ENCODE measurements at regions not wholly inside any gene's neighbourhood (a gene's known extent, or its start where the extent isn't known, plus 50 kb on each side); places are given as distances from the start of the nearest gene placed in this dataset.

- DNase-seq (ENCODE audit: low read depth, low spot score): peak; percentile 60
- H3K9ac ChIP-seq (ENCODE audit: control insufficient read depth, insufficient read depth, low read length): no peak overlapping the region
- no peaks in the 10 kb centered on the region for H3K36me3 ChIP-seq (ENCODE audit: control insufficient read depth in 2 of 2, insufficient read depth in 2 of 2, low read length in 1 of 2)
- peak; percentile 91 for FAIRE-seq
- ChIA-PET RAD21 (ENCODE audit: unreplicated experiment) (interaction anchor here (1.0 to 1.3 kb wide), 6 partner anchors 37 to 558 kb away, joined by 3 to 7 read pairs (median 4); no protein-coding TSS in a partner anchor), POLR2A (no interaction called here), SMC1A (ENCODE audit: uncharacterized antibody, unreplicated experiment) (interaction anchor here (1.0 to 1.5 kb wide), 6 partner anchors 44 to 555 kb away, joined by 3 to 4 read pairs (median 3); no protein-coding TSS in a partner anchor), CTCF (interaction anchor here (0.7 to 2.0 kb wide), 14 partner anchors 11 to 800 kb away, joined by 3 to 5 read pairs (median 4); no protein-coding TSS in a partner anchor)
- H3K27me3 ChIP-seq (replicated peaks in 1 of 2; ENCODE audit: control insufficient read depth in 2 of 2, insufficient read depth in 2 of 2, low read length in 1 of 2): no peaks in the 10 kb centered on the region
- peaks cover 4% of the 10 kb centered on the region; the same call in 1 of the 2 replicates for H3K4me1 ChIP-seq (ENCODE audit: control insufficient read depth, insufficient read depth, low read length)
- H2AFZ ChIP-seq (ENCODE audit: control insufficient read depth, low read depth, low read length): peak overlapping the region; percentile 68
- no TSS peak for BruUV-seq (replicated peaks)
- 24% methylated on average over 10 of the region's 10 CpGs for WGBS (ENCODE audit: insufficient coverage, insufficient replicate concordance, low lambda C conversion rate, missing lambda C conversion rate)
- no peaks in the 10 kb centered on the region; the same call in 2 of the 3 replicates for H3K9me3 ChIP-seq (replicated peaks; ENCODE audit: control insufficient read depth, insufficient read depth, low read length)
- no peaks in the 10 kb centered on the region for H3K79me2 ChIP-seq (ENCODE audit: control insufficient read depth, insufficient read depth, low read length)
- in situ Hi-C loops (cut with MboI) (loop anchor here (5.0 to 25.0 kb wide), 2 partner anchors 466 to 1251 kb away; partner anchors contain the start of gene IKZF2), intact Hi-C loops (cut with micrococcal nuclease; ENCODE audit: unreplicated experiment) (loop anchor here (1.0 to 5.0 kb wide), 7 partner anchors 90 to 1246 kb away; no protein-coding TSS in a partner anchor)
- no peaks in the 10 kb centered on the region for H4K20me1 ChIP-seq (ENCODE audit: control insufficient read depth, insufficient read depth)
- ATAC-seq: peak; percentile 84
- no peak overlapping the region for H3K4me3 ChIP-seq
- H3K4me2 ChIP-seq (ENCODE audit: control insufficient read depth, insufficient read depth): peak overlapping the region; percentile 22; the same call in 1 of the 2 replicates
- no peak overlapping the region for H3K27ac ChIP-seq (ENCODE audit: control insufficient read depth, insufficient read depth)
- no peak for TF ChIP-seq NBN (IDR thresholded peaks at IDR 0.05)
- peak; percentile 18 for TF ChIP-seq MEF2B (IDR thresholded peaks at IDR 0.05; ENCODE audit: partially characterized antibody, poor library complexity, severe bottlenecking)
- TF ChIP-seq BCLAF1 (IDR thresholded peaks at IDR 0.05): no peak
- TF ChIP-seq RUNX3 (IDR thresholded peaks at IDR 0.05; ENCODE audit: low read length): no peak; the same call in 1 of the 2 replicates
- TF ChIP-seq YY1 (IDR thresholded peaks at IDR 0.05; ENCODE audit: low read depth, low read length): 0 out of 2 replicates have a peak, but pooled peaks have one; percentile 57
- no peak for TF ChIP-seq E2F4 (IDR thresholded peaks at IDR 0.05; ENCODE audit: low read depth, low read length)
- no peak for TF ChIP-seq BCL11A (IDR thresholded peaks at IDR 0.05; ENCODE audit: low read depth, low read length)
- no peak for TF ChIP-seq ZBTB33 (IDR thresholded peaks at IDR 0.05)
- no peak for TF ChIP-seq KDM1A (IDR thresholded peaks at IDR 0.05; ENCODE audit: borderline replicate concordance)
- TF ChIP-seq SUZ12 (IDR thresholded peaks at IDR 0.05; ENCODE audit: unreplicated experiment): no peak
- TF ChIP-seq HDAC2 (IDR thresholded peaks at IDR 0.05): no peak
- peak; percentile 60 for TF ChIP-seq SKIL (IDR thresholded peaks at IDR 0.05; ENCODE audit: low read depth, poor library complexity, severe bottlenecking)
- no peak for TF ChIP-seq SRF (IDR thresholded peaks at IDR 0.05; ENCODE audit: low read depth in 2 of 2, low read length in 2 of 2)
- no peak for TF ChIP-seq NFXL1 (IDR thresholded peaks at IDR 0.05; ENCODE audit: borderline replicate concordance)
- TF ChIP-seq POLR2AphosphoS2 (IDR thresholded peaks at IDR 0.05; ENCODE audit: low read depth, low read length): no peak
- TF ChIP-seq NR2F1 (conservative IDR thresholded peaks at IDR 0.05): no peak
Observed at GRCh38 chr2:212686285-212686895, 147.8 kb upstream of the ERBB4 start.

Measured in GM12878 (cell line).